Cardiac muscle cell (in vitro differentiated cells and primary cell): ENCODE measurements at regions not wholly inside any gene's neighbourhood (a gene's known extent, or its start where the extent isn't known, plus 50 kb on each side); places are given as distances from the start of the nearest gene placed in this dataset.

Source experiments
- DNase-seq, 2 donors: peaks; one replicate each; pipeline versions ENCODE4 v3.0.0 to v3.0.0-alpha.2; 2010 to 2017; ENCODE audit warnings: low read depth in 1 of 2, low spot score in 1 of 2
- H3K27ac ChIP-seq: fragments of 200-600 bp; sonication (generic); 2 replicates; pipeline ENCODE4 v1.5.1; 2016
- H3K27me3 ChIP-seq: fragments of 200-600 bp; sonication (generic); 2 replicates; pipeline ENCODE4 v1.6.0; 2016; ENCODE audit warnings: control low read depth
- H3K36me3 ChIP-seq: fragments of 200-600 bp; sonication (generic); 2 replicates; pipeline ENCODE4 v1.5.1; 2016; ENCODE audit warnings: control low read depth
- H3K4me1 ChIP-seq: fragments of 200-600 bp; sonication (generic); 2 replicates; pipeline ENCODE4 v1.8.1; 2017; ENCODE audit warnings: low read depth, mild to moderate bottlenecking, mixed run types
- H3K4me3 ChIP-seq: fragments of 200-600 bp; sonication (generic); 2 replicates; pipeline ENCODE4 v1.5.1; 2016; ENCODE audit warnings: mild to moderate bottlenecking
- H3K9me3 ChIP-seq: fragments of 200-600 bp; sonication (generic); 2 replicates; pipeline ENCODE4 v1.5.1; 2017; ENCODE audit warnings: low read depth, mild to moderate bottlenecking, control low read depth
- TF ChIP-seq, protein P1 (sequence below): IDR thresholded peaks from 2 replicates; pipeline ENCODE4 v1.5.1; 2012; ENCODE audit warnings: low read depth, mild to moderate bottlenecking, low read length

DNA sequence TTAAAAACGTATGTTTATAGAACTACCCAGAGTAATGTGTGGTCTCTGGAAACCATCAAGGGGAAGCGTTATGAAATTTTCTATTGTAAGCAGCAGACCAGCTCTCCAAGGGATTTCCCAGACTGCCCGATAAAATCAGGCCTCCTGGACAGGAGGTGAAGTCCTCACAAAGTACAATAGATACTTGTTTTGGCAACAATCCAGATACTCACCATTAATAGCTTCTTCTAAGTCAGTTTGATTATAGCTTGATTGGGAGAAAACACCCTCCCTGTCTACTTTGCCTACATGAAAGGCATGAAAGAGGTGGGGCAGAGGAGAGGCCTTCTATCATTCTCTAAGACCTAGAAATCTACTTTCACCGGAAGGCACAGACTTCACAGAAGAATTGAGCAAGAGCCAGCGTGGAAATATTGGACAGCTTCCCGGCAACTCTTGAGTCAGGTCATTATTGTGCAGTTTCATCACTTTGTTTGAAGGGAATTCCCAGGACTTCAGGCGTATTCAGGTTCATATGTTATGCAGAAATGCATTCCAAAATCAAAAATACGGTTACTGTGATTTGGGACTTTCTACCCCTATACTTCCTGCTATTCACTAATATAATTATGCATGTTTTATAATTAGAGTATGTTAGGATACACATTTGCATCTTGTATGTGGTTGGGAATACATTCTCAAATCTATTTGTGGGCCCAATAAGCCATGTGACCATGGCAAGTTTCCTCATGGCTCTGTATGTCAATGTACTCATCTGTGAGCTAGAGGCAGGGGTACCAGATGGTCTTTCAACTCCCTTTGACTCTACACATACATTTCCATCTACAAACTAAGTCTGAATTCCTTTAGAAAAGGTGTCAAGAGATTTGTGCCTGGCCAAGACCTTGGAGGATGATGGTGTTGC, 103.5 kb downstream of the CD47 start:
- Histone ChIP-seq H3K4me3 (no peak overlapping the region), H3K36me3 (no peaks in the 10 kb centered on the region), H3K4me1 (peaks cover 20% of the 10 kb centered on the region), H3K27ac (no peak overlapping the region), H3K27me3 (no peaks in the 10 kb centered on the region), H3K9me3 (no peaks in the 10 kb centered on the region)
- TF ChIP-seq, protein P1, sequence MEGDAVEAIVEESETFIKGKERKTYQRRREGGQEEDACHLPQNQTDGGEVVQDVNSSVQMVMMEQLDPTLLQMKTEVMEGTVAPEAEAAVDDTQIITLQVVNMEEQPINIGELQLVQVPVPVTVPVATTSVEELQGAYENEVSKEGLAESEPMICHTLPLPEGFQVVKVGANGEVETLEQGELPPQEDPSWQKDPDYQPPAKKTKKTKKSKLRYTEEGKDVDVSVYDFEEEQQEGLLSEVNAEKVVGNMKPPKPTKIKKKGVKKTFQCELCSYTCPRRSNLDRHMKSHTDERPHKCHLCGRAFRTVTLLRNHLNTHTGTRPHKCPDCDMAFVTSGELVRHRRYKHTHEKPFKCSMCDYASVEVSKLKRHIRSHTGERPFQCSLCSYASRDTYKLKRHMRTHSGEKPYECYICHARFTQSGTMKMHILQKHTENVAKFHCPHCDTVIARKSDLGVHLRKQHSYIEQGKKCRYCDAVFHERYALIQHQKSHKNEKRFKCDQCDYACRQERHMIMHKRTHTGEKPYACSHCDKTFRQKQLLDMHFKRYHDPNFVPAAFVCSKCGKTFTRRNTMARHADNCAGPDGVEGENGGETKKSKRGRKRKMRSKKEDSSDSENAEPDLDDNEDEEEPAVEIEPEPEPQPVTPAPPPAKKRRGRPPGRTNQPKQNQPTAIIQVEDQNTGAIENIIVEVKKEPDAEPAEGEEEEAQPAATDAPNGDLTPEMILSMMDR: no peak
- DNase-seq: peak in 1 of 2 donors; percentile 99

DNA sequence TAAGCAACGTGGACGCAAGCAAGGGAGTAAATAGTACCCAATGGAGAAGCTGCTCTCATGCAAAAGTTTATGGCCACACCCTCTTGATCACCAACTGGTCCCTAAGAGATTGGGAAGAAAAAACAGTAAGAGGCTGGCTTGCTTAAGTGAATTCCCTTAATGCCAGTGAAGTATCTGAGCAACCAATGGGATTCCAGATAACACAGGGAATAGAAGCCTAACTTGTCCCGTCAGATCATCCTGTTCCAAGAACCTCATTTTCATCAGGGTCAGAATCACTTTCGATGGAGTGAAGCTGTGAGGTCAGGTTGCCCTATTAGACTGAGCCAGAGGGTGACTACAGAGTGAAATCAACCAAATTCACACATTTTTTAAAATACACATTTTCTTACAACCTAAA, 104.3 kb downstream of the CD47 start:
- TF ChIP-seq, protein P1: no peak
- DNase-seq: peak in 1 of 2 donors; percentile 55
- H3K27ac ChIP-seq: no peak overlapping the region
- H3K27me3 ChIP-seq: no peaks in the 10 kb centered on the region
- no peak overlapping the region for H3K4me3 ChIP-seq
- H3K9me3 ChIP-seq: no peaks in the 10 kb centered on the region
- peaks cover 28% of the 10 kb centered on the region for H3K4me1 ChIP-seq
- no peaks in the 10 kb centered on the region for H3K36me3 ChIP-seq

DNA sequence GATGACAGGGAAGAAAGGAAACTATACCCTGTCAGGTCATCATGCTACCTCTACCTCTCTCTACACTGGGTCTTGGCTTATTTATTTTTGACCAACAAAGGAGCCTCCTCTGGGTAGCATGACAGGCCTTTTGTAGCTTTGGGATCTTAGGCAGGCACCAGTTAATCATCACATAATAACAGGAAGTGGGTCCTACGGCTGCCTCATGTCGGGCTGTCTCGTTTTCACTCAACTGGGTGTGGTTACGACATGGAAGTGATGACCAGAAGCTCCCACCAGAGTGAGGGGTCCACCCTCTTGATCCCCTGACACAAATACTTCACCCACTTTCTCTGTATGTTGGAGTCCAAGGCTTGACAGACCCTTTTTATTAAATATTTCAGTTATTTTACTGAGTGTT, 105.3 kb downstream of the CD47 start:
- Histone ChIP-seq H3K27ac (no peak overlapping the region), H3K4me1 (peaks cover 21% of the 10 kb centered on the region), H3K27me3 (no peaks in the 10 kb centered on the region), H3K36me3 (no peaks in the 10 kb centered on the region), H3K4me3 (no peak overlapping the region), H3K9me3 (no peaks in the 10 kb centered on the region)
- TF ChIP-seq, protein P1: no peak
- DNase-seq: no peak

DNA sequence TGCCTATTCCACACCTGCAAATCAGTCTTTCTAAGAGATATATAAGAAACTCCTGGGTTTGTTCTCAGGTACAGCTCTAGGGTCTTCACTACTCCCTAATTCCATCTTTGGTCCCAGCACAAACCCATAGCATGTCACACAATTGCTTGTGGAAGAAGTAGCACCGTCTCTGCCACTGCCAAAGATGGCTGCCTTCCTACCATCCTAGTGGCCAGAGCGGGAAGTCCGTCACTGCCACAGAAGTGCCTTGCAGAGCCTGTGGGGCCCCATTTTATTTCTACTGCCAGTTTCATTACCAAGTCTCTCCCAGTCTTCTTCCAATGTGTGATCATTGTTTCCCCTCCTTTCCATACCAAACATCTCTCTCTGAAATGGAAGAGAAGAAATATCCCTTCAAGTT, 107.6 kb downstream of the CD47 start:
- Histone ChIP-seq H3K4me1 (peaks cover 20% of the 10 kb centered on the region), H3K9me3 (no peaks in the 10 kb centered on the region), H3K4me3 (no peak overlapping the region), H3K36me3 (no peaks in the 10 kb centered on the region), H3K27me3 (no peaks in the 10 kb centered on the region), H3K27ac (no peak overlapping the region)
- DNase-seq: no peak
- TF ChIP-seq, protein P1: no peak

DNA sequence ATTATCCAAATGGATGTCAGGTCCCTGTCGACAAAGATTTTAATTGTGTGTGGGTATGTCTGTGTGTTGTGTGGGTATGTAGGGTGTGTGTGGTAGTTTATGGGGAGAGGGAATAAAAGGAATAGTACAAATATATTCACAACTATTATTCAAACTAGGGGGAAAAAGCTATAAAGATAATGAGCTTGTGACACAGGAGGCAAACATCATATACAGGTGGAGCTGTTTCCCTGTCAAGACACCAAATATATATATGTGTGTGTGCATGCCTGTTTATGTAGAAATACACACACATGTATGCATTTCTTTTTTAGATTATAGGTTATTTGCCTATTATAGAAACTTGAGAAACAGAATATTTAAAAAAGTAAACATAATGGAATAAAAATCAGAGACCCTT, 108.7 kb downstream of the CD47 start:
- no peaks in the 10 kb centered on the region for H3K9me3 ChIP-seq
- peak overlapping the region; percentile 73 for H3K27ac ChIP-seq
- H3K36me3 ChIP-seq: no peaks in the 10 kb centered on the region
- peaks cover 20% of the 10 kb centered on the region for H3K4me1 ChIP-seq
- no peaks in the 10 kb centered on the region for H3K27me3 ChIP-seq
- H3K4me3 ChIP-seq: no peak overlapping the region
- TF ChIP-seq, protein P1: no peak
- no peak for DNase-seq
